Natural killer cell treated with Interleukin-12 subunit alpha and Interleukin-12 subunit beta and Interleukin-15 and Interleukin-18, amount 100 ng/mL, for 72 hours (primary cell): ENCODE measurements at regions not wholly inside any gene's neighbourhood (a gene's known extent, or its start where the extent isn't known, plus 50 kb on each side); places are given as distances from the start of the nearest gene placed in this dataset.

Experiments used
- ATAC-seq, 2 donors: fragments of 150-1000 bp; cut with Tn5 transposase in 1 of 2; sonication (Bioruptor Pico), chemical (Tn5 transposase) in 1 of 2; 2 replicates each; pipeline ENCODE4 v1.10.0; 2021
- DNase-seq: peaks from one replicate; pipeline ENCODE4 v3.0.0; 2022; ENCODE audit warnings: low spot score
- H3K27ac Mint-ChIP-seq, 2 donors: 1 replicate in 1 of 2; 2 replicates in 1 of 2; pipeline ENCODE4 v1.8.0; 2022; ENCODE audit warnings: mixed read lengths in 2 of 2, mild to moderate bottlenecking in 1 of 2, moderate library complexity in 1 of 2
- H3K27me3 Mint-ChIP-seq, 2 donors: 1 replicate in 1 of 2; 2 replicates in 1 of 2; pipeline ENCODE4 v1.8.0; 2022; ENCODE audit warnings: mixed read lengths in 2 of 2
- H3K36me3 Mint-ChIP-seq: one replicate; pipeline ENCODE4 v1.8.0; 2022; ENCODE audit warnings: mixed read lengths
- H3K4me1 Mint-ChIP-seq, 2 donors: 1 replicate in 1 of 2; 2 replicates in 1 of 2; pipeline ENCODE4 v1.8.0; 2022; ENCODE audit warnings: low read depth in 2 of 2, mixed read lengths in 2 of 2, mild to moderate bottlenecking in 1 of 2
- H3K4me3 Mint-ChIP-seq: one replicate; pipeline ENCODE4 v1.8.0; 2022; ENCODE audit warnings: mixed read lengths
- H3K9me3 Mint-ChIP-seq: 2 replicates; pipeline ENCODE4 v1.8.0; 2022; ENCODE audit warnings: mixed read lengths

- no peaks in the 10 kb centered on the region for H3K9me3 Mint-ChIP-seq
- no peak overlapping the region for H3K27ac Mint-ChIP-seq
- H3K36me3 Mint-ChIP-seq, result no peaks in the 10 kb centered on the region
- DNase-seq (no peak), ATAC-seq (no peak)
- H3K4me3 Mint-ChIP-seq, result no peak overlapping the region
- no peaks in the 10 kb centered on the region for H3K4me1 Mint-ChIP-seq
- H3K27me3 Mint-ChIP-seq, result peaks cover 6 to 22% of the 10 kb centered on the region in 2 donors
Measured at GRCh38 chrX:39144956-39145355, 343.7 kb downstream of the MID1IP1 start.

GRCh38 chrX:39145859-39146258 is 344.6 kb downstream of the MID1IP1 start:
- Mint-ChIP-seq H3K27me3 (peaks cover 11 to 23% of the 10 kb centered on the region in 2 donors), H3K36me3 (no peaks in the 10 kb centered on the region), H3K9me3 (no peaks in the 10 kb centered on the region), H3K27ac (no peak overlapping the region), H3K4me1 (no peaks in the 10 kb centered on the region), H3K4me3 (no peak overlapping the region)
- no peak for DNase-seq
- no peak for ATAC-seq

GRCh38 chrX:39149761-39150160 is 348.5 kb downstream of the MID1IP1 start:
- DNase-seq (peak; percentile 63), ATAC-seq (no peak)
- H3K4me3 Mint-ChIP-seq, result no peak overlapping the region
- no peaks in the 10 kb centered on the region for H3K36me3 Mint-ChIP-seq
- peaks cover 5 to 17% of the 10 kb centered on the region in 2 donors for H3K27me3 Mint-ChIP-seq
- H3K9me3 Mint-ChIP-seq, result no peaks in the 10 kb centered on the region
- no peak overlapping the region for H3K27ac Mint-ChIP-seq
- no peaks in the 10 kb centered on the region for H3K4me1 Mint-ChIP-seq

- no peak overlapping the region for H3K27ac Mint-ChIP-seq
- H3K4me1 Mint-ChIP-seq, result no peaks in the 10 kb centered on the region
- H3K9me3 Mint-ChIP-seq, result no peaks in the 10 kb centered on the region
- no peak for DNase-seq
- no peak overlapping the region for H3K4me3 Mint-ChIP-seq
- H3K27me3 Mint-ChIP-seq, result peaks cover 5 to 17% of the 10 kb centered on the region in 2 donors
- no peak for ATAC-seq
- H3K36me3 Mint-ChIP-seq, result no peaks in the 10 kb centered on the region
Measured at GRCh38 chrX:39150220-39150619, 349.0 kb downstream of the MID1IP1 start.

GRCh38 chrX:39150621-39151020 is 349.4 kb downstream of the MID1IP1 start:
- no peaks in the 10 kb centered on the region for H3K36me3 Mint-ChIP-seq
- no peaks in the 10 kb centered on the region for H3K9me3 Mint-ChIP-seq
- no peak overlapping the region for H3K4me3 Mint-ChIP-seq
- H3K27me3 Mint-ChIP-seq, result peaks cover 5 to 17% of the 10 kb centered on the region in 2 donors
- H3K27ac Mint-ChIP-seq, result no peak overlapping the region
- ATAC-seq (no peak), DNase-seq (no peak)
- no peaks in the 10 kb centered on the region for H3K4me1 Mint-ChIP-seq

- no peaks in the 10 kb centered on the region for H3K4me1 Mint-ChIP-seq
- H3K27ac Mint-ChIP-seq, result no peak overlapping the region
- DNase-seq (no peak), ATAC-seq (no peak)
- H3K36me3 Mint-ChIP-seq, result no peaks in the 10 kb centered on the region
- H3K4me3 Mint-ChIP-seq, result no peak overlapping the region
- peaks cover 5 to 20% of the 10 kb centered on the region in 2 donors for H3K27me3 Mint-ChIP-seq
- H3K9me3 Mint-ChIP-seq, result no peaks in the 10 kb centered on the region
Measured at GRCh38 chrX:39152106-39152649, 350.9 kb downstream of the MID1IP1 start.

- no peaks in the 10 kb centered on the region for H3K36me3 Mint-ChIP-seq
- H3K27ac Mint-ChIP-seq, result no peak overlapping the region
- no peaks in the 10 kb centered on the region for H3K9me3 Mint-ChIP-seq
Measured at GRCh38 chrX:39156051-39156450, 354.8 kb downstream of the MID1IP1 start.

GRCh38 chrX:39157006-39157405 is 355.7 kb downstream of the MID1IP1 start:
- no peak for DNase-seq
- no peak for ATAC-seq
- Mint-ChIP-seq H3K9me3 (no peaks in the 10 kb centered on the region), H3K4me3 (no peak overlapping the region), H3K36me3 (no peaks in the 10 kb centered on the region), H3K27me3 (peaks cover 8 to 30% of the 10 kb centered on the region in 2 donors), H3K27ac (no peak overlapping the region), H3K4me1 (no peaks in the 10 kb centered on the region)

More at GRCh38 chrX:39156051-39156450, 354.8 kb downstream of the MID1IP1 start:
- no peaks in the 10 kb centered on the region for H3K4me1 Mint-ChIP-seq
- H3K27me3 Mint-ChIP-seq, result peaks cover 8 to 28% of the 10 kb centered on the region in 2 donors
- DNase-seq, result no peak
- H3K4me3 Mint-ChIP-seq, result no peak overlapping the region
- no peak for ATAC-seq

- no peaks in the 10 kb centered on the region for H3K36me3 Mint-ChIP-seq
- H3K4me1 Mint-ChIP-seq, result peaks cover under 1 to 1% of the 10 kb centered on the region in 2 donors
- ATAC-seq (no peak), DNase-seq (no peak)
- no peak overlapping the region for H3K27ac Mint-ChIP-seq
- peaks cover 10 to 34% of the 10 kb centered on the region in 2 donors for H3K27me3 Mint-ChIP-seq
- no peaks in the 10 kb centered on the region for H3K9me3 Mint-ChIP-seq
- H3K4me3 Mint-ChIP-seq, result no peak overlapping the region
Measured at GRCh38 chrX:39157796-39158195, 356.5 kb downstream of the MID1IP1 start.

- H3K36me3 Mint-ChIP-seq, result no peaks in the 10 kb centered on the region
- H3K4me1 Mint-ChIP-seq, result peaks cover 3 to 6% of the 10 kb centered on the region in 2 donors
- DNase-seq (no peak), ATAC-seq (no peak)
- H3K27me3 Mint-ChIP-seq, result peaks cover 17 to 37% of the 10 kb centered on the region in 2 donors
- H3K9me3 Mint-ChIP-seq, result no peaks in the 10 kb centered on the region
- H3K4me3 Mint-ChIP-seq, result no peak overlapping the region
- no peak overlapping the region for H3K27ac Mint-ChIP-seq
Measured at GRCh38 chrX:39158801-39159657, 357.8 kb downstream of the MID1IP1 start.

GRCh38 chrX:39159921-39160507 is 358.8 kb downstream of the MID1IP1 start:
- ATAC-seq (no peak), DNase-seq (no peak)
- Mint-ChIP-seq H3K9me3 (no peaks in the 10 kb centered on the region), H3K4me1 (peaks cover 3 to 6% of the 10 kb centered on the region in 2 donors), H3K36me3 (no peaks in the 10 kb centered on the region), H3K27me3 (peaks cover 17 to 41% of the 10 kb centered on the region in 2 donors), H3K27ac (no peak overlapping the region), H3K4me3 (no peak overlapping the region)

GRCh38 chrX:39161611-39162255 is 360.5 kb downstream of the MID1IP1 start:
- Mint-ChIP-seq H3K27me3 (peaks cover 17 to 41% of the 10 kb centered on the region in 2 donors), H3K36me3 (no peaks in the 10 kb centered on the region), H3K27ac (no peak overlapping the region), H3K9me3 (no peaks in the 10 kb centered on the region), H3K4me1 (peaks cover 3 to 6% of the 10 kb centered on the region in 2 donors), H3K4me3 (no peak overlapping the region)
- ATAC-seq, result no peak
- no peak for DNase-seq

- H3K4me1 Mint-ChIP-seq, result peaks cover 4 to 6% of the 10 kb centered on the region in 2 donors
- H3K9me3 Mint-ChIP-seq, result no peaks in the 10 kb centered on the region
Measured at GRCh38 chrX:39162322-39162735, 361.1 kb downstream of the MID1IP1 start.

More at GRCh38 chrX:39162322-39162735, 361.1 kb downstream of the MID1IP1 start:
- Mint-ChIP-seq H3K4me3 (no peak overlapping the region), H3K27me3 (peaks cover 17 to 39% of the 10 kb centered on the region in 2 donors), H3K36me3 (no peaks in the 10 kb centered on the region), H3K27ac (no peak overlapping the region)
- ATAC-seq (no peak), DNase-seq (no peak)
